ENCODE measurements at regions not wholly inside any gene's neighbourhood (a gene's known extent, or its start where the extent isn't known, plus 50 kb on each side); places are given as distances from the start of the nearest gene placed in this dataset.

GRCh38 chrX:28321286-28321685 lies 266.0 kb upstream of the IL1RAPL1 start:
- no peak for TF ChIP-seq EP300 (IDR thresholded peaks at IDR 0.05)
- no peak for TF ChIP-seq POLR2A (IDR thresholded peaks at IDR 0.05)
- no peak for TF ChIP-seq CTCF (IDR thresholded peaks at IDR 0.05)
- Histone ChIP-seq H3K4me3 (no peak overlapping the region), H3K9me3 (no peaks in the 10 kb centered on the region), H3K36me3 (no peaks in the 10 kb centered on the region), H3K27me3 (no peaks in the 10 kb centered on the region), H3K4me1 (ENCODE audit: insufficient read depth) (no peaks in the 10 kb centered on the region), H3K27ac (no peak overlapping the region)
- WGBS, 3 donors = 57 to 74% (median 58%) methylated on average over 2 of the region's 2 CpGs
- DNase-seq = no peak
- intact Hi-C loops (cut with DNase I) = no loop called here

GRCh38 chrX:28312965-28313364 lies 274.3 kb upstream of the IL1RAPL1 start:
- Histone ChIP-seq H3K4me1 (ENCODE audit: insufficient read depth) (no peaks in the 10 kb centered on the region), H3K27ac (no peak overlapping the region), H3K36me3 (no peaks in the 10 kb centered on the region), H3K9me3 (no peaks in the 10 kb centered on the region), H3K4me3 (no peak overlapping the region), H3K27me3 (no peaks in the 10 kb centered on the region)
- no peak for DNase-seq
- TF ChIP-seq CTCF (IDR thresholded peaks at IDR 0.05) = no peak
- no peak for TF ChIP-seq POLR2A (IDR thresholded peaks at IDR 0.05)
- no peak for TF ChIP-seq EP300 (IDR thresholded peaks at IDR 0.05)
- intact Hi-C loops (cut with DNase I) = no loop called here
- 62 to 76% (median 66%) methylated on average over 3 of the region's 3 CpGs for WGBS, 3 donors

GRCh38 chrX:28312259-28312658 lies 275.0 kb upstream of the IL1RAPL1 start:
- no peak overlapping the region for H3K4me3 ChIP-seq
- no peaks in the 10 kb centered on the region for H3K4me1 ChIP-seq (ENCODE audit: insufficient read depth)
- 78 to 84% (median 78%) methylated on average over 3 of the region's 3 CpGs for WGBS, 3 donors
- TF ChIP-seq EP300 (IDR thresholded peaks at IDR 0.05) (no peak), CTCF (IDR thresholded peaks at IDR 0.05) (no peak), POLR2A (IDR thresholded peaks at IDR 0.05) (no peak)
- H3K9me3 ChIP-seq = no peaks in the 10 kb centered on the region
- H3K36me3 ChIP-seq = no peaks in the 10 kb centered on the region
- intact Hi-C loops (cut with DNase I) = no loop called here
- no peak for DNase-seq
- no peak overlapping the region for H3K27ac ChIP-seq
- H3K27me3 ChIP-seq = no peaks in the 10 kb centered on the region

GRCh38 chrX:28311466-28311865 lies 275.8 kb upstream of the IL1RAPL1 start:
- no peak overlapping the region for H3K27ac ChIP-seq
- H3K4me3 ChIP-seq = no peak overlapping the region
- WGBS, 3 donors = 46 to 55% (median 52%) methylated on average over 3 of the region's 3 CpGs
- no peaks in the 10 kb centered on the region for H3K9me3 ChIP-seq
- H3K36me3 ChIP-seq = no peaks in the 10 kb centered on the region
- H3K27me3 ChIP-seq = no peaks in the 10 kb centered on the region
- no peaks in the 10 kb centered on the region for H3K4me1 ChIP-seq (ENCODE audit: insufficient read depth)
- no peak for TF ChIP-seq POLR2A (IDR thresholded peaks at IDR 0.05)
- TF ChIP-seq CTCF (IDR thresholded peaks at IDR 0.05) = no peak
- TF ChIP-seq EP300 (IDR thresholded peaks at IDR 0.05) = no peak
- DNase-seq = no peak
- intact Hi-C loops (cut with DNase I) = no loop called here

- H3K4me3 ChIP-seq = no peak overlapping the region
- H3K36me3 ChIP-seq = no peaks in the 10 kb centered on the region
- intact Hi-C loops (cut with DNase I) = no loop called here
- DNase-seq = no peak
- WGBS, 3 donors = 47 to 63% (median 57%) methylated on average over 2 of the region's 2 CpGs
- no peak overlapping the region for H3K27ac ChIP-seq
- no peaks in the 10 kb centered on the region for H3K4me1 ChIP-seq (ENCODE audit: insufficient read depth)
- TF ChIP-seq EP300 (IDR thresholded peaks at IDR 0.05) = no peak
- TF ChIP-seq CTCF (IDR thresholded peaks at IDR 0.05) = no peak
- no peak for TF ChIP-seq POLR2A (IDR thresholded peaks at IDR 0.05)
- no peaks in the 10 kb centered on the region for H3K27me3 ChIP-seq
- no peaks in the 10 kb centered on the region for H3K9me3 ChIP-seq
These were observed 283.8 kb upstream of the IL1RAPL1 start for GRCh38 chrX:28303486-28303885.

All from ovary (tissue), 7 donors.